ENCODE measurements at regions not wholly inside any gene's neighbourhood (a gene's known extent, or its start where the extent isn't known, plus 50 kb on each side); places are given as distances from the start of the nearest gene placed in this dataset.

DNA sequence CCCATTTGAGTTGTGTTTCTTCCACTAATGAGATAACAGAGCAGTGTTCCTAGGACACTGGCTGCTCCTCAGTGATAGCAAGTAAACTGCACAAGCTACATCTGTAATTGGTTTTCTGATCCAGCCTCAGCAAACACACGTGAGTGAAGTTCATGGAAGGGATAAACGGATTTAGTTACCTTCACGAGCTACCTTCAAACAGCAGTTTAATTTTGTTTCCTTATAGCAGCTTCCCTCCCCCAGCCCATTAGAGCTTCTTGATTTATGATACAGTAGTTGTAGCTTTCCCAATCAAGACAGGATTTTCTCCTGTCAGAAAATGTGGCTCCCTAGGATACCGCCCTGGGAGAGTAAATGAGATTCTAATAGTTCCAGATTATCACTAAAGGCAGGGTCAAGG, 634.2 kb upstream of the FAT1 start:
- Mint-ChIP-seq H3K9me3 (no peaks in the 10 kb centered on the region), H3K4me1 (ENCODE audit: low read depth) (no peaks in the 10 kb centered on the region)

DNA sequence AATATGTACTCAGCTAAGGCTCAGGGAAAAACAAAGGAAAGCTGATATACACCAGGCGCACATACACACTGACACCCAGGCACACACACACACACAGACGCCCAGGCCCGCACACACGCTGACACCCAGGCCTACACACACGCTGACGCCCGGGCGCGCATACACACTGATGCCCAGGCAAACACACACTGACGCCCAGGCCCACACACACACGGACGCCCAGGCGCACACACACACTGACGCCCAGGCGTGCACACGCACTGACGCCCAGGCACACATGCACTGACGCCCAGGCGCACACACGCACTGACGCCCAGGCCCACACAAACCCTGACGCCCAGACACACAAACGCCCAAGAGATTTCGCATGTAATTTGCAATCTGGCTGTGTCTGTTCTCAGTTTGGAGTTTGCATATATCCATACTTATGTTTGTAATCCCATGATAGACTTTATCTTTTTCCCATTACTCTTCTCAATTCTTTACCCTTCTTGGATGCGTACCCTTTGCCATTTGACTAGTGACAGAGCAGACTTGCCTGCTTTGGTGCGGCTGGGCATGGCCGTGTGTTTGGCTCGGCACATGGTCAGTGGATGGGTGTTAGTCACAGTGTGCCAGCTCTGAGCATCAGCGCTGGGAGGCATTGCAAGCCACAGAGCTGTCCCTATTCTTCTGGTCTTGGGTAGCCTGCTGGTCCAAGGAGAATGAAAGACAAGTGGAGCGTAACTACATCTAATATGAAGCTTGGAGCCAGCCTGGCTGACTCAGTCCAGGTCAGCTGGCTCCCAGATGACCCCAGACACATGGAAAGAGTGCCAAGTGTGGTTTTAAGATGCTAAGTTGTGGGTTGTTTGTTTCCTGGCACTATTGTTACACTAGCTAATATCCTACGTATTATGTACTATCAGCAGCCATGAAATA, 632.4 kb upstream of the ZFP42 start:
- Mint-ChIP-seq H3K4me1 (ENCODE audit: low read depth) (peaks cover 6% of the 10 kb centered on the region; the same call in 1 of the 2 replicates), H3K27ac (no peak overlapping the region), H3K9me3 (no peaks in the 10 kb centered on the region), H3K36me3 (ENCODE audit: low read depth) (no peaks in the 10 kb centered on the region), H3K27me3 (ENCODE audit: insufficient read depth) (no peaks in the 10 kb centered on the region; the same call in 1 of the 2 replicates), H3K4me3 (no peak overlapping the region)
- TF ChIP-seq, protein P1, sequence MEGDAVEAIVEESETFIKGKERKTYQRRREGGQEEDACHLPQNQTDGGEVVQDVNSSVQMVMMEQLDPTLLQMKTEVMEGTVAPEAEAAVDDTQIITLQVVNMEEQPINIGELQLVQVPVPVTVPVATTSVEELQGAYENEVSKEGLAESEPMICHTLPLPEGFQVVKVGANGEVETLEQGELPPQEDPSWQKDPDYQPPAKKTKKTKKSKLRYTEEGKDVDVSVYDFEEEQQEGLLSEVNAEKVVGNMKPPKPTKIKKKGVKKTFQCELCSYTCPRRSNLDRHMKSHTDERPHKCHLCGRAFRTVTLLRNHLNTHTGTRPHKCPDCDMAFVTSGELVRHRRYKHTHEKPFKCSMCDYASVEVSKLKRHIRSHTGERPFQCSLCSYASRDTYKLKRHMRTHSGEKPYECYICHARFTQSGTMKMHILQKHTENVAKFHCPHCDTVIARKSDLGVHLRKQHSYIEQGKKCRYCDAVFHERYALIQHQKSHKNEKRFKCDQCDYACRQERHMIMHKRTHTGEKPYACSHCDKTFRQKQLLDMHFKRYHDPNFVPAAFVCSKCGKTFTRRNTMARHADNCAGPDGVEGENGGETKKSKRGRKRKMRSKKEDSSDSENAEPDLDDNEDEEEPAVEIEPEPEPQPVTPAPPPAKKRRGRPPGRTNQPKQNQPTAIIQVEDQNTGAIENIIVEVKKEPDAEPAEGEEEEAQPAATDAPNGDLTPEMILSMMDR (IDR thresholded peaks at IDR 0.05) = no peak
- no peak for DNase-seq

More for the DNA sequence above, 634.2 kb upstream of the FAT1 start:
- H3K4me3 Mint-ChIP-seq = no peak overlapping the region
- TF ChIP-seq, protein P1 (IDR thresholded peaks at IDR 0.05) = no peak
- no peaks in the 10 kb centered on the region for H3K36me3 Mint-ChIP-seq (ENCODE audit: low read depth)
- no peak for DNase-seq
- H3K27ac Mint-ChIP-seq = no peak overlapping the region
- no peaks in the 10 kb centered on the region for H3K27me3 Mint-ChIP-seq (ENCODE audit: insufficient read depth)

DNA sequence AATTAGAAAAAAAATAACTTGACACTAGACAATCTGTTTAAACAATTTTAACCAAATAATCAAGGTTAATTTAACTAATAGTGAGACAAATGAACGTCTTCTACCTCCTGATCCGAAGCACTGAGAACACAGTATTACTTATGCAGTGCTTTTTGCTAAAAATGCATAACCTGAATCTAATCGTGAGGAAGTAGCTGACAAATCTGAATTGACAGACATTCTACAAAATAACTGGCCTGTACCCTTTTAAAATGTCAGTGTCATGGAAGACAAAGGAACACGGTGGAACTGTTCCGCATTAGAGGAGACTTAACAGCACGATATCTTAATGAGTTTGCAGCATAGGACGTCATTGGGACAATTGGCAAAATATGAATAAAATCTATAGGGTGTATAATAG, 631.2 kb upstream of the ZFP42 start:
- no peaks in the 10 kb centered on the region for H3K36me3 Mint-ChIP-seq (ENCODE audit: low read depth)
- DNase-seq = no peak
- no peak overlapping the region for H3K27ac Mint-ChIP-seq
- no peaks in the 10 kb centered on the region; the same call in 1 of the 2 replicates for H3K27me3 Mint-ChIP-seq (ENCODE audit: insufficient read depth)
- H3K4me3 Mint-ChIP-seq = no peak overlapping the region
- no peaks in the 10 kb centered on the region for H3K9me3 Mint-ChIP-seq
- peaks cover 6% of the 10 kb centered on the region; the same call in 1 of the 2 replicates for H3K4me1 Mint-ChIP-seq (ENCODE audit: low read depth)
- TF ChIP-seq, protein P1 (IDR thresholded peaks at IDR 0.05) = no peak

DNA sequence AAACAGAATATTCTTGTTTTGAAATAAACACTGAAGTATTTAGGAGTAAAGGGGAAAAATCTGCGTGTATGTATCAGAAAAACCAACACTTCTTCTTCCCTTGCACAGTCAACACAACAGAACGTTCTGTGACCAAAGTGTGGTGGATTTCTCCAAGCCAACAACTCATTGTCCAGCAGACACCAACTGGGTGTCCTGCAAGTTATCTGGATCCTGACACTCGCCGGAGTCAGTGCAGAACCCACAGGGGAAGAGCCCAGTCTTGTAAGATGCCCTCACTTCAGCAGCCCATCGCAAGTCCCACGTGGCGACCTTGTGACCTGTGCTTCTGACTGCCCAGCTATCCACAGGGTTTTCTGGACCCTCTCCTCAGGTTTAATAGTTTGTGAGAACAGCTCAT, 630.7 kb upstream of the ZFP42 start:
- Mint-ChIP-seq H3K4me3 (no peak overlapping the region), H3K9me3 (no peaks in the 10 kb centered on the region), H3K36me3 (ENCODE audit: low read depth) (no peaks in the 10 kb centered on the region), H3K27me3 (ENCODE audit: insufficient read depth) (no peaks in the 10 kb centered on the region; the same call in none of the 2 replicates), H3K27ac (no peak overlapping the region), H3K4me1 (ENCODE audit: low read depth) (peaks cover 6% of the 10 kb centered on the region; the same call in 1 of the 2 replicates)
- TF ChIP-seq, protein P1 (IDR thresholded peaks at IDR 0.05) = no peak
- DNase-seq = no peak

DNA sequence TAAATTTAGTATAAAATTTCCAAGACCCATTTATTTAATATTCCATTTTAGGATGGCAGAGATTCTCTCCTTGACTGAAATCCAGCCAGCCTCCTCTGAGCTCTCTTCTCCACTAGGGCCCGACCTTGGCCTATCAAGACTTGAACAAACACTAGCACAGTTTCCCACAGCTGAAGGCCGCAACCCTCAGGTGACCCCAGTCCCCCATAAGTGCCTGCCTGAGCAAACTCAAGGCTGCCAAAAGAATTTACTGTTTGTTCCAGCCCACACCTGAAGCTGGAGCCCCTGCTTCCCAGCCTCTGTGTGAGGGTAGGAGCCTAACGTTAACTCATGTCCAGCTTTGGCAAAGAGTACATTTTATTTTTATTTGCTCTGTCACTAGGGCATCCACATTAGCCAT, 629.0 kb upstream of the ZFP42 start:
- Mint-ChIP-seq H3K4me3 (no peak overlapping the region), H3K4me1 (ENCODE audit: low read depth) (peaks cover 11% of the 10 kb centered on the region), H3K9me3 (no peaks in the 10 kb centered on the region), H3K27me3 (ENCODE audit: insufficient read depth) (no peaks in the 10 kb centered on the region; the same call in none of the 2 replicates), H3K27ac (no peak overlapping the region), H3K36me3 (ENCODE audit: low read depth) (no peaks in the 10 kb centered on the region)
- DNase-seq = no peak
- TF ChIP-seq, protein P1 (IDR thresholded peaks at IDR 0.05) = no peak

Data from HFFc6 (cell line).